ENCODE measurements at regions not wholly inside any gene's neighbourhood (a gene's known extent, or its start where the extent isn't known, plus 50 kb on each side); places are given as distances from the start of the nearest gene placed in this dataset.

DNA sequence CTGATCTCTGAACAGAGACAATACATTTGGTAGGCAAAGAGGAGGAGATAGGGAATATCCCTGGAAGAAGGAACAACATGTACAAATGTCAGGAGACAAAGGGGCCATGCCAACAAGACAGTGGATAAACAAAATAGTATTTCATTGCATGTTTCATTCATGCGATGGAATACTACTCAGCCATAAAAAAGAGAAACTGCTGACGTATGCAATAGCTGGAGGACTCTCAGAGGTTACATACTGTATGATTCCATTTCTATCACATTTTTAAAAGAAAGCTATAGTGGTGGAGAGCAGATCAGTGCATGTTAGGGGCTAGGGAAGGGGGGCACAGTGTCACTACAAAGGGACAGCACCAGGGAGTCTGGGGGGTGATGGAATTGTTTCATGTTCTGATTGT is 572.9 kb upstream of the CADM1 start:
- DNase-seq (ENCODE audit: low spot score) = no peak

GRCh38 chr11:116073854-116074837 is 569.9 kb upstream of the CADM1 start:
- no peak for DNase-seq (ENCODE audit: low spot score)

GRCh38 chr11:116072601-116073410 is 568.6 kb upstream of the CADM1 start:
- no peak for DNase-seq (ENCODE audit: low spot score)

- no peak for DNase-seq (ENCODE audit: low spot score)
Measured at GRCh38 chr11:116072133-116072532, 567.9 kb upstream of the CADM1 start.

DNA sequence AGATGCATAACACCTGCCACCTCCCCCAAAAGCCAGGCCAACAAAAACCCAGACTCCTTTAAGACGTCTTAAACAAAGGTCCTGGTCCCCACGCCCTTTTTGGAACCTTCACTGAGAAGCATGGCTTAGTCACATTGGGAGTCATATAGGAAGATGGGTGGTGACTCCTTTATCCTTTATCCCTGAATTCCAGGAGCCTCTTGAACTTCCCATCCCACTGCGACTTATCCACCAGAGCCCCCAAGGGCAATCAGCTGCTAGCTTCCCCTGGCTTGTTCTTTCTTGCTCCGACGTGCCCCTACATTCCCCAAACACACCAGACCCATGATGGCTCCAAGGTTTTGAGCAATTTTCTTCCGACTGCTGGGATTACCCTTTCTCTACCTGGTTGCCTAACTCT is 567.0 kb upstream of the CADM1 start:
- no peak for DNase-seq (ENCODE audit: low spot score)

DNA sequence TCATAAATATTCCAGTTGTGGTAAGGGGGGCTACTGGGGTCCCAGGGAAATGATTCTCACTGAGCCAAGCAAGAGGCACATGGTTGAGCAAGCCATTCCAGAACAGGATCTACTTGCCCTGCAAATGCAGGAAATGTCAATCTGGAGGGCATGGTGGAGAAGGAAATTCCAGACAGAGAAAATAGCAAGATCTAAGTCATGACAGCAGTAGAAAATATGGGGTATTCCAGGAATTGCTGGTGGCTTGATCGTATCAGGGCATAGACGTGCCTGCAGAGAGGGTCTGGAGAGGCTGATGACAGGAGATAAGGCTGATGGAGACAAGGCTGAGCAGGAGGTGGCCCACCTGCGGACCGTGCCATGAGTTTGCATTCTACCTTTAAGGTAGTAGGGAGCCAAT is 566.3 kb upstream of the CADM1 start:
- no peak for DNase-seq (ENCODE audit: low spot score)

DNA sequence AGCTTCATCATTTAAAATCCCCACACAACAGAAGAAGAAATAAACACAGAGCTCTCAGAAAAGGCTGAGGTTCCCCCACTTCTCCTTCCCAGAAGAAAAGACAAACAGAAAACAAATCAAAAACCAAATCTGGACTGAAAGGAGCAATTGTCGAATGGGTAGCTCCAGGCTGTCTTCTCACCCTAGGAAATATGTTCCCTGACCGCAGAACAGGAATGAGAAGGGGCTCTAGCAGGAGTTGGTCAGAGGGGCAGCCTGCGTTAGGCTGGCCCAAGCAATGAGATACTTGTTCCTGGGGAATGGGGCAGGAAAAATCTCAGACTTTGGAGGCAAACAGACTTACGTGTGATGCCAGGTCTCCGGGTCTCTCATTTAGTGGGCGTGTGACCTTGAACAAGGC is 562.6 kb upstream of the CADM1 start:
- no peak for DNase-seq (ENCODE audit: low spot score)

GRCh38 chr11:116065986-116066385 is 561.8 kb upstream of the CADM1 start:
- DNase-seq (ENCODE audit: low spot score) = no peak

GRCh38 chr11:116065191-116065895 is 561.1 kb upstream of the CADM1 start:
- DNase-seq (ENCODE audit: low spot score) = no peak

DNA sequence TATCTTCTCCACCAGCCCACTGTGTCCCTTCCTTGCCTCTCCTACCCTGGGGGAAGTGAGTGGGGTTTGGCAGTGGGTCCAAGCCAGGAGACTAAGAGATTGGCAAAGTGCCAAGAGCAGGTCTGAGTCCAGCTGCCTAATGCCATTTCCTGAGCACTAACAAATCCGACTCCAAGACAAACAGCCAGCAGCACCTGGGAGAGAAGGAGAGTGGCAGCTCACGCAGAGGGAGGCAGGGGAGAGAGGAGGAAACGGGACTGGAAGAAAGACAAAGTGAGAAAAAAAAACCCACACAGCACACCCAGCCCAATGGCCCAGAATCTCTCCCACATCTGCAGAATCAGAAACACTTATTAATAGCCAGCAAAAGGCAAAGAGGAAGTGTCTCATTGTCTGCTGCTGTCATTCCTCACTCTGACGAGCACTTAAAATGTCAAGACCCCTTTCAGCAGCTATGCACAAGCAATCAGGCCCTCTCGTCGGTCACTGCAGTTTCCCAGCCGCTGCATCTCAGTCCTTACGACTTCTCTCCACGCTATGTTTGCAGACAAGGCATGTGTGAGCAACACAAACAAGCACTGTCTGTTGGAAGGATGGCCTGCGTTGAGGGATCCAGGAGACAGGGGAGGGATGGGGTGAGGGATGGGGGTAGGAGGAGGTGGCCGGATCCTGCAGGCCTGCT is 558.4 kb upstream of the CADM1 start:
- no peak for DNase-seq (ENCODE audit: low spot score)

- DNase-seq (ENCODE audit: low spot score) = no peak
Measured at GRCh38 chr11:116062129-116062489, 557.9 kb upstream of the CADM1 start.

DNA sequence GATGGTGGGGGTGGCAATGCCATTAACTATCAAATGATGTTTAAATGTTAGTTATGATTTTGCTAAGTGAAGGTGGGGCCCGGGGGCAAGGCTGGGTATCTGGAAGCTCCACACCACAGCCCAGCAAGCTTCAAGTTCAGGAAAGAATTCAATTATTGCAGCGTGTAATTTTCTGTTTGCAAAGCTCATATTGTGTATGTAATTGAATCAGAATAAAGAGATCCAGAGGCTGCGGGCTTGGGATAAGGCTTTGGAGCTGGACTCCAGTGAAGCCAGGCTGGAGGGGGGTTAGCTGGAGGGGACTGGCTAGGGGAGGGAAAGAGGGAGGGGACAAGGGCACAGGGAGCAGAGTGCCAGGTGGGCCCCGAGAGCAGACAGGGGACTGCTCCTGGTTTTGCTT is 557.1 kb upstream of the CADM1 start:
- no peak for DNase-seq (ENCODE audit: low spot score)

GRCh38 chr11:116059919-116060318 is 555.7 kb upstream of the CADM1 start:
- DNase-seq (ENCODE audit: low spot score) = no peak

DNA sequence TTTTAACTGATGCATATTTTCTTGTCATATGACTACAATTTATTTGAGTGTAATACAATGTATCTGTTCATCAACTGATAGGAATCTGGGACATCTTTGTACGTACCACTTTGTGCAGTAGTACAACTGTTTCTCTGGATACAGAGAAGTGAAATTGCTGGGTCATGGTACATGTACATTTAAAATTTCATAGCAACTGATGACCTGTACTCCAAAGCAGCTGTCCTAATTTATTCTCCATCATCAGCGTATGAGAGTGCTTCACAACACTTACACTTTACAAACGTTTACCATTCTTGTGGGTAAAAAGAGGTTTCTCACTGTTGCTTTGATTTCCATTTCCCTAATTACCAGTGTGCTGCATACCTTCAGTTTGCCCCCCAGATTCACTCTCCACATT is 552.8 kb upstream of the CADM1 start:
- DNase-seq (ENCODE audit: low spot score) = no peak

DNA sequence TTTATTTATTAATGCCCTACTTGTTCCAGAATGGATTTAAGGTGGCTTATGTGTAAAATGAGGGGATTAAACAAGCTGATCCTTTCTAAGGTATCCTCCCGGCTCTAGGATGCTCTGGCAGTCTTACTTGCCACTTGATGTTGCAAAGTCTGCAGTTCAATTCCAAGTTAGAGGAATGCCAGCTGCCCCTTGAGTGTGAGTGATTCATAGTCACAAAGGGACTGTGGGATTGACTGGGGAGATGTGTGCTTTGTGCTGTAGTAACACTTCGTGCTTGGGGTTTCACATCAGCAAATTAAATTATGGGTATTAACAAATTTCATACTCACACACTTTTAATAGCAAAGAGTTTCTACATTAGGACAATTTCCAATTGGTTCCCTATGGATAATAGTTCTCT is 550.8 kb upstream of the CADM1 start:
- DNase-seq (ENCODE audit: low spot score) = no peak

DNA sequence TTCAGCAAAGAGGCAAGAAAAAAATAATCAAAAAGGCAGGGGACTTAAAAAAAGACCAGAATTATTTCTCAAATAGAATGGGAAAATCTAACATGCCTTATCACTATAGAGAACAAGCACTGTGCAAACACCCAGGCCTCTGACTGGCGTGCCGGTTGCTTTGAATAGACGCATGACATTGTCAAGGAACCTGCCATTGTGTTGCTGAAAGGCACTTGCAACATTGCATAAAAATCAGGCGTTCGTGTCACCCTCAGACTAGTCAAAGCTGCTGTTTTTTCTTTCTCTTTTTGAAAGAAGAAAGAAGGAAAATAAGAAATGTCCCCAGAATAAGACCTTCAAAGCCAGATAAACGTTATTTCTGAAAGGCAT is 549.3 kb upstream of the CADM1 start:
- DNase-seq (ENCODE audit: low spot score) = no peak

DNA sequence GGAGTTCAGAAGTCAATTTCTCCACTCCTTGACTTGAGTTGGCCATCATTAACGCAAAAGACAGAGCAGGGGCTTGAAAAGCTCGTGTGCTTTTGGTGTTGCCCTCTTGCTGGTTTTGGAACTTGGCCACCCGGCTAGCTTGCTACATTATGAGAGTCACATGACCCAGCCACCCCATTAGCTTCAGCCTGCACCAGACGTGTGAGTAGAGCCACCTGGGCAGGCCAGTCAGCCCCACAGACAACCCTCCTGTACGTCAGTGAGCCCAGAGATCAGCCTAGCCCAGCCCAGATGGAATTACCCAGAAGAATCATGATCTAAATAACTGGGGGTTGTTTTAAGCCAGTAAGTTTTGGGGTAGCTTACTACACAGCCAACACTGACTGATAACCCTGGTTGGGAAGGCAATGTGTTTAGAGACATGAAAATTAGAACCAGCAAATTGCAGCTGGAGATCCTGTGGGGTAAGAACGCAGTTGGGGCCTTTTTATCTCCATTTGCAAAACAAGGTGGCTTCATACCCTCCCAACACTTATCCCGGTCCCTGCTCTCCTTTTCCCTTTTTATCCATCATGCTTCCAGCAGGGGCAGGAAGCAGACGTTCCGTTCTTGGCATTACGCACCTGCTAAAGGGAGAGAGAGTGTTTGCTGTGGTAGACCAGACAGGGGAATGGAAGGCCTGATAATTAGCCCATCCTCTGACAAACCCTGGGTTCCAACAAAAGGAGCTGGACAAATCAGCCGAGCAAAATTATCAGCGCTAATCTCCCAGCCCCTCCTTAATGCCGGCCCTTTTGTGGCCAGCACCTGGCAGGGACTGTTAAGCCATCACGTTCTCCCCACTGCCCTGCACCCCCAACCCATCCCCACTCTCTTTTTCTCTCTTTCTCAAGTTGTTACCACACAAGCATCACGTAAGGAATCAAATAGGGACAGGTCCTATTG is 548.7 kb upstream of the CADM1 start:
- DNase-seq (ENCODE audit: low spot score) = no peak

- no peak for DNase-seq (ENCODE audit: low spot score)
Measured at GRCh38 chr11:116051494-116051893, 547.3 kb upstream of the CADM1 start.

DNA sequence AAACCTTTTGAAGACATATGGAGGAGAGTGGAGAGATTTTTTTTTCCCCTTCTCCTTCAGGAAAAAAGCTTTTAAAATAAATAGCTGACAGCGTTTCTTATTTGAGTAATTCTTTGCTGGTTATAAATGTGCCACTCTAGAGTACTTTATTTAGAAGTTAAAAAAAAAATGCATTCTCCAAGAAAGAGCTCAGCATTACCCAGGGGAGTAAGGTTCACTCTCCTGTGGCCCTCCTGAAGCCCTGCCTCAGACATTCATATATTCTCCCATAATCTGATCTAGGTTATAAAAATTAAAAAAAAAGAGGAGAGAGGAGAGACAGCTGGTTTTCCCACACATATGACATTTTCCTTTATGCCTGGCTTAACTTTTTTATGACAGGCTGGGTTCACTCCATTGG is 545.2 kb upstream of the CADM1 start:
- no peak for DNase-seq (ENCODE audit: low spot score)

DNA sequence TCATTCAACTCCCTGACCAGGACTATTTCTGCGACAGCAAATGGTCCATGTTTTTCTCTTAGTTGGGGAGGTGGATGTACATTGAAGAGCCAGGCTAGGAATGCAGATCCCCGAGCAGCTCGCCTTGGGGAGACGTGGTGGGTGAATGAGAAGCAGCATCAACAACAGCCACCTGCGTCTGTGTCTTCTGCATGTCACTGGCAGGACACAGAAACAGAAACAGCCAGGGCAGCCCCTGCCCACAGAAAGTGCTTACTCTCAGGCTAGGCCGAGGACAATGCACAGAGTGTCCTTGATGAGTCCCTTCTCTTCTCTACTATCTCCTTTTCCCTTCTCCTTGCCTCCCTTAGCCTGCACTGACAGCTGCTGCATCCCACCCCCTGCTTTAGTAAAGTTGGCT is 541.9 kb upstream of the CADM1 start:
- DNase-seq (ENCODE audit: low spot score) = no peak

DNA sequence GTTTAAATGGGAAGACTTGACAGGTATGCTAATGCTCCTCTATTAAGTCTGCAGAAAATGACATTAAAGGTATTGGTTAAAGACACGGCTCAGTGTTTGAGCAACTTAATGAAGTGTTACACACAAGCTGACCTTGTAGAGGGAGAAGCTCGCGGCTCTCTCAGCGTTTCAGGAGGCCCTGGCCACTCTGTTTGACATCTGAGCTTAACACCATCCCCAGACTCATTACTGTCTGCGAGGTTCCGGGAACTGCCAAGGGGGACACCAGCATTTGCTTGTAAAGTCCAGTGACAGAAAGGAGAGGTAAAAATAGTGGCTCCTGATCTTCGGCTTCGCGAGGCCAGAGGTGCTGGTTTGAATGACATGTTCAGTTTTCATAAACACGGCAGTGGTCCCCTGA is 540.7 kb upstream of the CADM1 start:
- DNase-seq (ENCODE audit: low spot score) = no peak
